ENCODE measurements at regions not wholly inside any gene's neighbourhood (a gene's known extent, or its start where the extent isn't known, plus 50 kb on each side); places are given as distances from the start of the nearest gene placed in this dataset.
"Not testable (repeated sequence)": the region's sequence is repeated elsewhere in the genome, so short reads cannot be mapped to it uniquely, and the experiment has no call there.

- no peak for DNase-seq (ENCODE audit: low spot score)
These were observed 999.3 kb downstream of the VRK1 start for GRCh38 chr14:97796511-97796910.

GRCh38 chr14:97798176-97798575, 1001.0 kb downstream of the VRK1 start:
- DNase-seq (ENCODE audit: low spot score): no peak

- no peak for DNase-seq (ENCODE audit: low spot score)
These were observed 1005.5 kb downstream of the VRK1 start for GRCh38 chr14:97802430-97803373.

GRCh38 chr14:97804056-97804455, 1006.9 kb downstream of the VRK1 start:
- DNase-seq (ENCODE audit: low spot score): no peak

GRCh38 chr14:97806891-97807290, 1009.7 kb downstream of the VRK1 start:
- no peak for DNase-seq (ENCODE audit: low spot score)

GRCh38 chr14:97808541-97808940, 1011.4 kb downstream of the VRK1 start:
- not testable (repeated sequence) for DNase-seq (ENCODE audit: low spot score)

GRCh38 chr14:97813556-97813955, 1016.4 kb downstream of the VRK1 start:
- DNase-seq (ENCODE audit: low spot score): no peak

- DNase-seq (ENCODE audit: low spot score): no peak
These were observed 1023.6 kb downstream of the VRK1 start for GRCh38 chr14:97820781-97821180.

GRCh38 chr14:97824218-97824617, 1027.0 kb downstream of the VRK1 start:
- DNase-seq (ENCODE audit: low spot score): no peak

- no peak for DNase-seq (ENCODE audit: low spot score)
These were observed 1030.6 kb downstream of the VRK1 start for GRCh38 chr14:97827746-97828145.

GRCh38 chr14:97832776-97833175, 1035.6 kb downstream of the VRK1 start:
- no peak for DNase-seq (ENCODE audit: low spot score)

GRCh38 chr14:97838986-97839385, 1041.8 kb downstream of the VRK1 start:
- DNase-seq (ENCODE audit: low spot score): no peak

- DNase-seq (ENCODE audit: low spot score): no peak
These were observed 1043.0 kb downstream of the VRK1 start for GRCh38 chr14:97840159-97840558.

GRCh38 chr14:97841762-97842161, 1044.6 kb downstream of the VRK1 start:
- no peak for DNase-seq (ENCODE audit: low spot score)

GRCh38 chr14:97843066-97843465, 1045.9 kb downstream of the VRK1 start:
- no peak for DNase-seq (ENCODE audit: low spot score)

- DNase-seq (ENCODE audit: low spot score): no peak
These were observed 1046.9 kb downstream of the VRK1 start for GRCh38 chr14:97844042-97844441.

GRCh38 chr14:97846156-97846555, 1049.0 kb downstream of the VRK1 start:
- DNase-seq (ENCODE audit: low spot score): no peak

GRCh38 chr14:97848317-97848980, 1051.3 kb downstream of the VRK1 start:
- DNase-seq (ENCODE audit: low spot score): no peak

GRCh38 chr14:97850466-97850865, 1053.3 kb downstream of the VRK1 start:
- no peak for DNase-seq (ENCODE audit: low spot score)

GRCh38 chr14:97850886-97851285, 1053.7 kb downstream of the VRK1 start:
- DNase-seq (ENCODE audit: low spot score): no peak

- DNase-seq (ENCODE audit: low spot score): no peak
These were observed 1054.3 kb downstream of the VRK1 start for GRCh38 chr14:97851428-97851995.

- no peak for DNase-seq (ENCODE audit: low spot score)
These were observed 1057.7 kb downstream of the VRK1 start for GRCh38 chr14:97854918-97855317.

GRCh38 chr14:97866195-97866594, 1069.0 kb downstream of the VRK1 start:
- DNase-seq (ENCODE audit: low spot score): no peak

All from left forelimb (tissue), 1 donor.